ENCODE measurements at regions not wholly inside any gene's neighbourhood (a gene's known extent, or its start where the extent isn't known, plus 50 kb on each side); places are given as distances from the start of the nearest gene placed in this dataset.

- Histone ChIP-seq H3K79me2 (ENCODE audit: control insufficient read depth, insufficient read depth, low read length) (no peaks in the 10 kb centered on the region), H3K9me3 (ENCODE audit: control extremely low read depth in 1 of 3, control insufficient read depth in 2 of 3, insufficient read depth in 1 of 3, low read length in 2 of 3) (peaks cover 0 to 3% (median 1%) of the 10 kb centered on the region in 3 donors), H3K27ac (ENCODE audit: low read length in 2 of 2) (no peak overlapping the region), H3K27me3 (replicated peaks in 1 of 4; ENCODE audit: control extremely low read depth in 1 of 4, control insufficient read depth in 3 of 4, insufficient read depth in 4 of 4, low read length in 3 of 4) (no peaks in the 10 kb centered on the region), H3K36me3 (replicated peaks in 1 of 2; ENCODE audit: control extremely low read depth in 1 of 2, control insufficient read depth in 1 of 2, extremely low read depth in 1 of 2, insufficient read depth in 2 of 2, low read length in 1 of 2) (no peaks in the 10 kb centered on the region), H4K20me1 (ENCODE audit: control insufficient read depth, insufficient read depth, low read length, poor library complexity, severe bottlenecking) (no peaks in the 10 kb centered on the region), H2AFZ (ENCODE audit: insufficient read depth, low read depth, low read length, poor library complexity, severe bottlenecking) (no peak overlapping the region), H3K4me3 (ENCODE audit: control extremely low read depth in 1 of 5, extremely low read depth in 1 of 5, insufficient read depth in 1 of 5, low read depth in 2 of 5, low read length in 4 of 5) (no peak overlapping the region), H3K9ac (ENCODE audit: low read length) (no peak overlapping the region), H3K4me1 (ENCODE audit: control insufficient read depth in 2 of 2, insufficient read depth in 2 of 2, low read length in 2 of 2) (no peaks in the 10 kb centered on the region), H3K4me2 (replicated peaks; ENCODE audit: low read depth, low read length, poor library complexity, severe bottlenecking) (no peak overlapping the region)
- H3K27me3 Mint-ChIP-seq: no peaks in the 10 kb centered on the region
- no CpG with 5 or more reads among the region's 3 CpGs for WGBS (ENCODE audit: insufficient coverage)
- no peaks in the 10 kb centered on the region for H3K4me1 Mint-ChIP-seq
- DNase-seq (no peak), ATAC-seq (ENCODE audit: low read depth) (no peak)
- peaks cover 4% of the 10 kb centered on the region for H3K9me3 Mint-ChIP-seq (ENCODE audit: insufficient read depth)
- ChIA-PET CTCF (no interaction called here), POLR2A (no interaction called here)
- TF ChIP-seq CTCF (IDR thresholded peaks at IDR 0.05): no peak
- no peak for TF ChIP-seq EZH2 (IDR thresholded peaks at IDR 0.05; ENCODE audit: borderline replicate concordance, insufficient read depth, low read depth, low read length, poor library complexity, severe bottlenecking)
- no peak overlapping the region for H3K4me3 Mint-ChIP-seq
- no peak overlapping the region for H3K27ac Mint-ChIP-seq
- intact Hi-C loops (cut with micrococcal nuclease): no loop called here
Observed at GRCh38 chr5:106116682-106117081, 1554.1 kb downstream of the EFNA5 start.

GRCh38 chr5:106113922-106114321 lies 1556.8 kb downstream of the EFNA5 start:
- Histone ChIP-seq H3K36me3 (replicated peaks in 1 of 2; ENCODE audit: control extremely low read depth in 1 of 2, control insufficient read depth in 1 of 2, extremely low read depth in 1 of 2, insufficient read depth in 2 of 2, low read length in 1 of 2) (no peaks in the 10 kb centered on the region), H3K79me2 (ENCODE audit: control insufficient read depth, insufficient read depth, low read length) (no peaks in the 10 kb centered on the region), H3K9me3 (ENCODE audit: control extremely low read depth in 1 of 3, control insufficient read depth in 2 of 3, insufficient read depth in 1 of 3, low read length in 2 of 3) (peaks cover 0 to 3% (median 1%) of the 10 kb centered on the region in 3 donors), H3K4me2 (replicated peaks; ENCODE audit: low read depth, low read length, poor library complexity, severe bottlenecking) (no peak overlapping the region), H3K4me1 (ENCODE audit: control insufficient read depth in 2 of 2, insufficient read depth in 2 of 2, low read length in 2 of 2) (no peaks in the 10 kb centered on the region), H2AFZ (ENCODE audit: insufficient read depth, low read depth, low read length, poor library complexity, severe bottlenecking) (no peak overlapping the region), H3K27me3 (replicated peaks in 1 of 4; ENCODE audit: control extremely low read depth in 1 of 4, control insufficient read depth in 3 of 4, insufficient read depth in 4 of 4, low read length in 3 of 4) (no peaks in the 10 kb centered on the region), H4K20me1 (ENCODE audit: control insufficient read depth, insufficient read depth, low read length, poor library complexity, severe bottlenecking) (no peaks in the 10 kb centered on the region), H3K4me3 (ENCODE audit: control extremely low read depth in 1 of 5, extremely low read depth in 1 of 5, insufficient read depth in 1 of 5, low read depth in 2 of 5, low read length in 4 of 5) (no peak overlapping the region), H3K27ac (ENCODE audit: low read length in 2 of 2) (no peak overlapping the region), H3K9ac (ENCODE audit: low read length) (no peak overlapping the region)
- 50% methylated on average over 1 of the region's 1 CpG for WGBS (ENCODE audit: insufficient coverage)
- CTCF ChIA-PET: no interaction called here
- intact Hi-C loops (cut with micrococcal nuclease): no loop called here
- no peak for TF ChIP-seq CTCF (IDR thresholded peaks at IDR 0.05)
- TF ChIP-seq EZH2 (IDR thresholded peaks at IDR 0.05; ENCODE audit: borderline replicate concordance, insufficient read depth, low read depth, low read length, poor library complexity, severe bottlenecking): no peak
- H3K4me3 Mint-ChIP-seq: no peak overlapping the region
- H3K4me1 Mint-ChIP-seq: no peaks in the 10 kb centered on the region
- peaks cover 5% of the 10 kb centered on the region for H3K9me3 Mint-ChIP-seq (ENCODE audit: insufficient read depth)
- H3K27me3 Mint-ChIP-seq: no peaks in the 10 kb centered on the region
- H3K27ac Mint-ChIP-seq: no peak overlapping the region
- no peak for DNase-seq
- POLR2A ChIA-PET: no interaction called here
- no peak for ATAC-seq (ENCODE audit: low read depth)
